ENCODE measurements at regions not wholly inside any gene's neighbourhood (a gene's known extent, or its start where the extent isn't known, plus 50 kb on each side); places are given as distances from the start of the nearest gene placed in this dataset.

DNA sequence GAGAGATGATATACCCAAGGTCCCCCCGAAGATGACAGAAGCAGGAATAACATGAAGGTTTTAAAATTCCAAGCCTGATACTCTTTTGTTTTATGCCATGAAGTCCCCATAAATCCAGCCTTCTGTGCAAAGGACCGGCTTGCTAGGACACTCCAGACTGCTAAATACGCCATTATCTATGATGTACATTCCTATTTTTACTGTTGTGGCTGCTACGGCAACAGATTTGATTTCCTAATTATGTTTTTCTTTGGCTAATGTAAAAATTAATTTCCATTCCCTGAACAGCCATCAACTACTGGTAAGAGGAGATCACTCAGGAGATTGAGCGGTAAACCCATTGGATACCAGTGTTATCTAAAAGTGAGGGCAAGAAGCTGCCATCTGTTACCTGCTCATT lies 1090.8 kb downstream of the TYW1 start:
- TF ChIP-seq POLR2A (IDR thresholded peaks at IDR 0.05) (no peak), CTCF (IDR thresholded peaks at IDR 0.05) (no peak)
